ENCODE measurements at regions not wholly inside any gene's neighbourhood (a gene's known extent, or its start where the extent isn't known, plus 50 kb on each side); places are given as distances from the start of the nearest gene placed in this dataset.
"Not testable (repeated sequence)": the region's sequence is repeated elsewhere in the genome, so short reads cannot be mapped to it uniquely, and the experiment has no call there.

DNA sequence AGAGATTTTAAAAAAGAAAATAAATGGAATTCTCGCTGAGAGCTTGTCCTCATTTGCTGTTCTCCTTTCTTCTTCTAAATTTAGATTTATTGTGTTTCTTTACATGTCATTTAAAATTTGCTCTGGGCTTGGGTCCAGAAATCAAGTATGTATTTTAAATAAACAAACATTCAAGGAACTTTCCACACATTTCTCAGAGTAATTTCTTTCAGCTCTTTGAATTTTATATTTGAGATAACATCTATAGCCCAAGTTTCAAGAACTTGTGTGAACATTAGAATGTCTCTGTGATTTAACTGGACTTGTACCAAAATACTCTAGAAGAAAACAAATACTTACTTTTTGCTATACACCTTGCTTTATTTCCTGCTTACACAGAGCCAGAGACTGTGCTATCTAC is 192.3 kb downstream of the TMEM200A start:
- DNase-seq = no peak

DNA sequence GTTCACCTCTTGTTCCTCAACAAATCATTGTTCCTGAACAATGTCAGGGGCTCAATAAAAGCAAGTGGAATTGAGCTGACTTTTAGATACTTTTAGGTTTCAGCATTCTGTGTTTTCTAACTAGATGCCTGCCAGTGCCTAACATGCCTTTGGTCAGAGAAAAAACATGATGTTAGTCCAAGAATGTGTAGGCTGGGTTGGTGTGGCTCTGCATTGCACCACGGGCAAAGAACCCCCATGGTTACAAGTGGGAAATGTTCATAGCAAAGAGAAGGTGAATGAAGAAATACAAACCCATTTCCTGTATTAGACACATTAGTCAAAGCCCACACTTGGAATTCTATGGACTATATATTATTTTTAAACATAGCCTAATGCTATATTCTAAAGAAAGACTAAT is 193.3 kb downstream of the TMEM200A start:
- no peak for DNase-seq

GRCh38 chr6:130560231-130560630 is 194.4 kb downstream of the TMEM200A start:
- DNase-seq = no peak

DNA sequence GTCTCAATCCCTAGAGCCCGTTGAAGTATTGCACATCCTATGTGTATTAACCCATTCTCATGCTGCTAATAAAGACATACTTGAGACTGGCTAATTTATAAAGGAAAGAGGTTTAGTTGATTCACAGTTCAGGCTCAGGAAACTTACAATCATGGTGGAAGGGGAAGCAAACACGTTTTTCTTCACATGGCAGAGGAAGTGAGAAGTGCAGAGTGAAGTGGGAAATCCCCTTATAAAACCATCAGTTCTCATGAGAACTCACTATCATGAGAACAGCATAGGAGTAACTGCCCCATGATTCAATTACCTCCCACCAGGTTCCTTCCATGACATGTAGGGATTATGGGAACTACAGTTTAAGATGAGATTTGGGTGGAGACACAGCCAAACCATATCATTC is 195.3 kb downstream of the TMEM200A start:
- DNase-seq = not testable (repeated sequence)

GRCh38 chr6:130565696-130566095 is 199.9 kb downstream of the TMEM200A start:
- no peak for DNase-seq

- DNase-seq = no peak
These were observed 208.3 kb downstream of the TMEM200A start for GRCh38 chr6:130574146-130574545.

GRCh38 chr6:130575557-130575956 is 209.7 kb downstream of the TMEM200A start:
- no peak for DNase-seq

DNA sequence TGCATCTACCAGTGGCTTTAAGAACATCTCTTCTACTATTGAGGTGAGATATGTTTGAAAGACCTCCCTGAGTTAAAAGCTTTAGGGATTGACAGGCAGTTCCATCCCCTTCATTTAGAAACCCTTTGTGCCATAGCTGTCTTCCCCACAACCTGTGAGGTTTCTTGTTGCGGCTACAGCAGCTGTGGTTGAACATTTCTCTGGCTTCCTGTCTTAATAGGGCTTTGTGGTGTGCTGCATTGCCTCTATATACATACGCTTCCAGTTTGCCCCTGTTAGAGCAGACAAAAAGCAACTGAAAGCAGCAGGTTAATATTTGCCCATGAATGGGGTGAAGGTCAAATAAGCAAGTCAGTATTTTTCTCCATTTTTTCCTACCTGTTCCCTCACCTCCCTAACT is 210.2 kb downstream of the TMEM200A start:
- DNase-seq = no peak

DNA sequence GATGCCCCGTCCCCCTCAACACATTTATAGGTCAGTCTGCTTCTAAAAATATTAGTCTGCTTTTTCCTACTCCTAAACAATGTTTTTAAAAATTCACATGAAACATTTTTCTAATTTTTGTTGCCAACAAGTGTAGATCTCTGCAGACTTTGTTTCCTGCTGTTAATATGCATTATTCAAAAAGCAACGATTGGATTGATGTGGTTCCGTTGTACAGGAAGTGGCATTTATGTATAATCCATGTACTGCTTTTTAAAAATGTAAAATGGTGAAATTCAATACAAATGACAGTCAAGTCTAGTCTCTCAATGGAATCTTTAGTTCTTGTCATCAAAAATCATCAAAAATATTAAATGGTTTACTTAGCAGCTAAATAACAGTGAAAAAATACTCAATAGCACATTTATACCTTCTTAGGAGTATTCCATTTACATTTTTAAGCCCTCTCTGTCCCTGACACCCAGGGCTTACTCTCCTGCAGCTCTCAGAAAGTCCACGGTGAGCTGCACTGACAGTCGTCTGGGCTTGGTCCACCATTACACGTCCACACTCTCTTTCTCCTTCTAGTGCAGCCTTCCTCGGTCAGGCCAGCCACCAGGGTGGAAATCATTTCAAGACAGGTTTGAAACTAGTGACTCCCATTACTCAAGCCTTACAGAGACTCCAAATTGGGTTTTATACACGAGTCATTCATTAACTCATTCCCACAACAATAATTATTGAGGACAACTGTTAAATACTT is 211.5 kb downstream of the TMEM200A start:
- DNase-seq = no peak

DNA sequence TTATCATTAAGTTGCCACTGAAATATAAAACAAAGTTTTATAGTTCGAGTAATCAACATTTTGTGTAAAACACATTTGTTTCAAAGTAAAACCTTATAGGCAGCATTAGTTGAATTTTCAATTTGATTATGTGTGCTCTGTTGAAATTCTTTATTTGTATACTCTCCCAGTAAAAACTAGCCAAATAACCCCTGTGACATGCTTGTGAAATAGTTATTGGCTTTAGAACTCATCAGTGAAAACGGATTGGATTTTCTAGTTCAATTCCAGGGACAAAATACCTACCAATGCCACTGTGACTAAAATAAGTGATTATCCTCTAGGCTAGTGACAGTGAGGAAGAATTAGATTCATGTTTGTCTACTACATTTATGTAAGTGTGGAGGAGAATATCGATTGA is 212.9 kb downstream of the TMEM200A start:
- no peak for DNase-seq

- no peak for DNase-seq
These were observed 217.5 kb downstream of the TMEM200A start for GRCh38 chr6:130583268-130583667.

DNA sequence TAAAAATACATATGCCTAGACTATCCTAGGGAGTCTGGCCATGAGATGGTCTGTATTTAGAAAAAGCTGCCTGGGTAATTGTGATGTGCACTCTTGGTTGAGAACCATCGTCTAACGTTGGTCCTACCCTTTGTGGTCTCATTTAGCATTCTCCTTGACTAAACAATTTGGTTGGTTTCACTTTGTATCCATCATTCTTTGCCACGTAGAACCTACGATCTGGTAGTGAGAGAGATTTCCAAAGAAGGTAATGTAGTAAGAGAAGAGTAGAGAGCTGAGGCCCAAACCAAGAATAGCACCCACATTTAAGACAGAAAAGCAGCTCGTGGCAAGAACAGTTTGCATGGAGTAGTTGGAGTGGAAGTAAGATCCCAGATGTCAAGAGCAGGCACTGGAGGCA is 219.8 kb downstream of the TMEM200A start:
- no peak for DNase-seq

DNA sequence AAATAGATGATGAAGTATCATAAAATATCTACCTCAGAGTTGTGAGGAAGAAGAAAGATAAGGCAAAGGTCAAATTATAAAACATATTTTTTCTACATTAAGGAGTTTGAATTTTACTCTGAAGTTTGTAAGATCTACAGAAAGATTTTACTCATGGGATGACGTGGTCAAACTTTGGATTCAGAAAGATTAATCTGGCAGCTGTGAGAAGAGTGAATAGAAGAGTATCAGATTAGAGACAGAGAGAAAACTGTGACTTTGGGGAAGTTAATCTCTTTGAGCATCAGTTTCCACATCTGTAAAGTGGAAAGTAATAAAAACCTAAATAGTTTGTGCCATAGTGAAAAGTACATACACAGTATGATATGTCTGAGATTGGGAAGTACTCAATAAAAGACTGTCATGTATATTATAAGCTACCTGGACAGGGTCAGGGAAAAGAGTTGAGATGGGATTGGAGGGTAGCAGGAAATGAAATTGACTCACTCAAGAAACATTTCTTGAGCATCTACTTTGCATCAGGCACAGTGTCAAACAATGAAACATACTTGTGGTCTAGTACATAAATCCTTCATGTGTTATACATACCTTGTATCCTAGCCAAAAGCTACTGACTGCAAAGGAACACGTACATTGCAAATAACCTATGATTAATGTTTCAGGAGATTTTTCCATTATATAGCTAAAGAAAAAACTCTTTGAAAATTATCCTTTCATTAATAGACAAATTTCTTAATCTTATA is 222.1 kb downstream of the TMEM200A start:
- DNase-seq = no peak

DNA sequence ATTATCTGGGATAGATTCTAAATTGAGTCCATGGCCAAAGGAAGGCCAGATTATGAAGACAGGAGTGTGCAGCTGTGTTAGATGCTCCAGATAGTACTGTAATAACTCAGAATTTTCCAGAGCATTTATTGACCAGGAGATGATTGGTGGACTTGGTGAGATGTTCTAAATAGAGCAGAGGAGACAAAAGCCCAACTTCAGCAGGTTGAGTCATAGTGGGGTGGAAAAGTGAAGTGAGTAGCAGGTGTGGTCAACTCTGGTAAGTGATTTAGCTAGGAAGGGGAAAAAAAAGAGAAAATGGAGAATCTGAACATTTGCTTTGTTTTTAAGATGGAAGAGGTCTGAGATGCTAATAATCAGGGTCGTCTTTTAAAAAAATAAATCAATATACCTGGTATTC is 227.4 kb downstream of the TMEM200A start:
- no peak for DNase-seq

DNA sequence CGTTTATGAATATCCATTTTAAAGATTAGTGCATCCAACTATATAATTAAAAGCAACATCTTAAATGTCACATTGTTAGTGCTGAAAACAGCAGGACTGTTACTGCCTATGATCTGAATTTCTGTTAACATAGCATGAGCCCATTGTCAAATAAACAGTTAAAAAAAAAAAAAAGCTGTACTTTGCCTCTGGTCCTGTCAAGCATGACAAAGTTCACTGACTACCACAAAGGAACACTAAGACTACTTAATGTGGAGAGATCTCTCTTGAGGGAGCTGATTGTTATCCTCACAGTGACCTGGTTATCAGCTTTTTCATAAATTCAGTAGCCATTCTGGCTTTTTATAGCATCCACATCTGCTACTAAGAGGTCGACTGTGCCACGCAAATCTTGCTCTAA is 228.1 kb downstream of the TMEM200A start:
- no peak for DNase-seq

DNA sequence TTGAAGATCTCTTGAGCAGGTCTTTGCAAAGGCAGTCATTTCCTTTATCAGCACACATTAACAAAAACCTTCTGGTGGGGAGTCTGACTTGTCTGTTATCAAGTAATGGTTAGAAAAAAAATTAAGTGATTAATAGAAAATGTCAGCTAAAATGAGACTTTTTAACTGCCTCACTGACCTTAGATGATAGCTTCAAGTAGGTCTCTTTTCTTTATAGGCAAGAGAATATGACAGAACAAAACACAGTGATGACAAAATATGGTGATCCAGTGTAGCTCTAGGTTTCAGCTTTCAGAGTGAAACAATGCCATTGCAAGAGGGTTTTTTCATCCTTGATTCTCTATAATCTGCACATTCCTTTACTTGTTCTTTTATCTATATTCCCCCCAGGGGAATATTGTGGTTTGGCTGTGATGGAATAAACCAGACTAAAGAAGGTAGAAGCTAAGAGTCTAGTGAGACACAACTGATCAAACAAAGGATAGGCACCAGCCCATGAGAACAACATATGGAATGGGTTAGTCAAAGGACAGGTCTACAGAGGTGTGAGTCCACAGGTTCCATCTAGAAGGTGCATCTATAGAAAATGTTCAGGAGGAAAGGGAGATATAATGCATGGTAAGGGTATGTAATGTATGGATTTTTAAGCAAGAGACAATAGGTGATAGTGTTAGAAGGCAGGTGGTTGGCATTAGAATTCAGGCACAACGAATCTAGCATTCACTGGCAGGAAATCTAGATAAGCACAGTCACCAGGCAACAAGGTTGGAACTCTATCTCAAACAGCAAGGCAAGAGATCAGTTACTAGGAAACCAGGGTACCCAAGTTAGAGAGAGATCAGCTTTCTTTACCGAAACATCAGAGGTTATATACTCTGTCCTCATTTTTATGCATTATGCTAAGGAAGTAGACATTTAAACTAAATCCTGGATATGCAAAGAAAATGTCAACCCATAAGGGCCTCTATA is 228.9 kb upstream of the SMLR1 start:
- no peak for DNase-seq

DNA sequence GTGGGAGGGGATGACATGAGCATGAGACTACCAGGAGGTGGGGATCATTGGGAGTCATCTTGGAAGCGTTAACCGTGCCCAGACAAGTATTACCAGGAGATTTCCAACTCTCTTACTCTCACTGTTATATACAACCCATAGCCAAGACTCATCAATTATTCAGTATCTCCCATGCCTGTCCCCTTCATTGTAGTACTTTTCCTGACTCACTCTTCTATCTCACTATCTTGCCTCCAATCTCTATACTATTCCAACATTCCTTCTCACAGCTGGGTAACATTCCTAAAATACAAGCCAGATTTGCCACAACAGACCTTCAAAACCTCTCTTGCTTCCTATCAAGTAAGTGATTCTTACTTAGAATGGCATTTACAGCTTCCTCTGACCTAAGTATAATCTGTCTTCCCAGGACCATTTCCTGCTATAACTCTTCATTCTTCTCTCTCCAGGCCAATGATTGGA is 226.3 kb upstream of the SMLR1 start:
- no peak for DNase-seq

DNA sequence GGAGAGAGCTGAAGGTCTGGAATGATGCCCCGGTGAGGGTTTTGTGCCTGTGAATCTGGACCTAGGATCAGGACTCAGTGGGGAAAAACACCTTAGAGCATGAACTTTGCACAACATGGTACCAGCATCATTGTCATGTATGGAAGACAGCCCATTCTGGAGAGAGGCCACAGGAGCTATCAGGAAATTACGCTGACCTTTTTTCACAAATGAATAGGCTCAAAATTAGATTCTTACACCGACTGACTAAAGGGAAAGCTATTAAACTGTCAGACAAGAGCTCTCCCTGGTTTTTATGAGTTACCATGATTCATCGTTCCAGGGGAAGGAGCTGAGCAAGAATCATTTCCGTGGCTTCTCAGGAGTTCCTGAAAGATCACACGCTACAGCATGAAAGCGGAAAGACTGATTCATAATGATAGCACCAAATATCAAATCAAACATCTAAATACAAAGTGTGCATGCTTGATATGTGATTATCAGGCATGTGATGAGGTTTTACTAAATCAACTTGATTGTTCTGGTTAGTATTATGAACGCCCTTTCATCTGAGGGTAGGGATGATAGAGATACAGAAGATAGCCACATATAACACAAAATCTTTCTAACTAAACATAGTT is 224.9 kb upstream of the SMLR1 start:
- DNase-seq = no peak

GRCh38 chr6:130603391-130603790 is 223.8 kb upstream of the SMLR1 start:
- no peak for DNase-seq

DNA sequence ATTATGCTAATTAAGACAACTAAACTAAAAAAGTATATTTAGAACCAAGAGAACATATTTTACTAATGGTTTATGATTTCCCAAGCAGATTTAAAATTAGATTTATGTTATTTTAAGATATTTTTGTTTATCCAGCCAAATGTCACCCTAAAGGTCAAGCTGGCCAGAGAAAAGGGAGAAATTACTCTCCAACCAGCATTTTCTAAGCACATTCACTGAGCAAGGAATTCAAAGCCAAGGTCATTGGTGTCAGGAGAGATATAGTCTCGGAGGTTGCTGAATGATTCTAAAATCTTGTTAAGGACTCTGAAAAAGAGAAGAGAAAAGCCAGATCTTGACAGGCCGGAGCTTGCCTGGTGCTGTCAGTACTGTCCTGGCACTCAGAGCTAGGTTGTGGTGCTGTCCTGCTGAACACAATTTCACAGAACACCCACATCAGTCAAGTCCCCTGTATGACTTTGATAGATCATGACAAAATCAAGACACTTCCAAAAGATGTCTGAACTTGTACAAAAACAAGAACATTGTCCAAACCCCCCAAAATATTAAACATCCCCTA is 222.3 kb upstream of the SMLR1 start:
- DNase-seq = no peak

GRCh38 chr6:130610303-130610702 is 216.9 kb upstream of the SMLR1 start:
- no peak for DNase-seq

GRCh38 chr6:130611366-130611765 is 215.8 kb upstream of the SMLR1 start:
- DNase-seq = no peak

DNA sequence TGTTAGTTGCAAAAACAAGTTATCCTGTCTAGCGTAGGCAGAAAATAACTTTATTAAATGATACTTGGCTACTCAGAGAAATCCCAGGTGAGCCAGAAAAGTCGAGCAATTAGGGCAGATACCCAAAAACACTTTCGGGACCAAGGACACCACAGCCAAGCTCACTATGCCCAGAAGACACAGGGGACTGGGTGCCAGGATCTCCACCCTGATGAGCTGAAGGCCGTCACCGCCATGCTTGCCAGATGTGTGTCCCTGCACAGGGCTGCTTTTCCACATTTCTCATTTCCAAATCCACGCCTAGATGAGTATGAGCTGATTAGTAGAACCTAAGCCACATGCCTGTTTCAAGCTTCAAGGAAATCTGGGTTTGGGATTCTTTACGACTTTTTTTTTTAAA is 214.0 kb upstream of the SMLR1 start:
- no peak for DNase-seq

All from SHP77 treated with DMSO at 0.1 percent for 48 hours (cell line).